Mesothelial cell of epicardium (in vitro differentiated cells): ENCODE measurements at regions not wholly inside any gene's neighbourhood (a gene's known extent, or its start where the extent isn't known, plus 50 kb on each side); places are given as distances from the start of the nearest gene placed in this dataset.
A peak's percentile ranks its signal among the peaks of the same experiment; 100 is the strongest.

ENCODE experiments used
- DNase-seq, 2 experiments: peaks; one replicate each; pipeline ENCODE4 v3.0.0; 2021; ENCODE audit warnings: low spot score in 2 of 2; ENCODE audit not compliant: unreplicated experiment in 2 of 2
- H3K27ac Mint-ChIP-seq: 2 replicates; pipeline ENCODE4 v1.8.0; 2021; ENCODE audit warnings: mixed read lengths
- H3K27me3 Mint-ChIP-seq: 2 replicates; pipeline ENCODE4 v1.8.0; 2021; ENCODE audit warnings: low read depth, mixed read lengths
- H3K36me3 Mint-ChIP-seq: 2 replicates; pipeline ENCODE4 v1.8.0; 2021; ENCODE audit warnings: mixed read lengths
- H3K4me1 Mint-ChIP-seq: 2 replicates; pipeline ENCODE4 v1.8.0; 2021; ENCODE audit warnings: mixed read lengths
- H3K4me3 Mint-ChIP-seq: 2 replicates; pipeline ENCODE4 v1.8.0; 2021; ENCODE audit warnings: mild to moderate bottlenecking, moderate library complexity, mixed read lengths
- H3K9me3 Mint-ChIP-seq: 2 replicates; pipeline ENCODE4 v1.8.0; 2021; ENCODE audit warnings: mixed read lengths
- CTCF ChIP-seq: fragments of 200-600 bp; sonication (generic); IDR thresholded peaks from one replicate; pipeline ENCODE4 v1.5.0; 2021; ENCODE audit warnings: antibody characterized with exemption; ENCODE audit not compliant: unreplicated experiment

- DNase-seq: no peak
- peaks cover 3% of the 10 kb centered on the region for H3K36me3 Mint-ChIP-seq
- peak overlapping the region; percentile 23 for H3K27ac Mint-ChIP-seq
- H3K27me3 Mint-ChIP-seq: no peaks in the 10 kb centered on the region
- peaks cover 59% of the 10 kb centered on the region for H3K4me1 Mint-ChIP-seq
- H3K9me3 Mint-ChIP-seq: peaks cover 16% of the 10 kb centered on the region
- no peak overlapping the region for H3K4me3 Mint-ChIP-seq
- no peak for TF ChIP-seq CTCF
These were observed 102.6 kb upstream of the PDE5A start for GRCh38 chr4:119731146-119731742.

- no peak for DNase-seq
- no peak overlapping the region for H3K4me3 Mint-ChIP-seq
- peak overlapping the region; percentile 94 for H3K27ac Mint-ChIP-seq
- no peaks in the 10 kb centered on the region for H3K27me3 Mint-ChIP-seq
- peaks cover 3% of the 10 kb centered on the region for H3K36me3 Mint-ChIP-seq
- H3K4me1 Mint-ChIP-seq: peaks cover 65% of the 10 kb centered on the region
- no peak for TF ChIP-seq CTCF
- H3K9me3 Mint-ChIP-seq: peaks cover 16% of the 10 kb centered on the region
These were observed 102.0 kb upstream of the PDE5A start for GRCh38 chr4:119730671-119730950.

DNA sequence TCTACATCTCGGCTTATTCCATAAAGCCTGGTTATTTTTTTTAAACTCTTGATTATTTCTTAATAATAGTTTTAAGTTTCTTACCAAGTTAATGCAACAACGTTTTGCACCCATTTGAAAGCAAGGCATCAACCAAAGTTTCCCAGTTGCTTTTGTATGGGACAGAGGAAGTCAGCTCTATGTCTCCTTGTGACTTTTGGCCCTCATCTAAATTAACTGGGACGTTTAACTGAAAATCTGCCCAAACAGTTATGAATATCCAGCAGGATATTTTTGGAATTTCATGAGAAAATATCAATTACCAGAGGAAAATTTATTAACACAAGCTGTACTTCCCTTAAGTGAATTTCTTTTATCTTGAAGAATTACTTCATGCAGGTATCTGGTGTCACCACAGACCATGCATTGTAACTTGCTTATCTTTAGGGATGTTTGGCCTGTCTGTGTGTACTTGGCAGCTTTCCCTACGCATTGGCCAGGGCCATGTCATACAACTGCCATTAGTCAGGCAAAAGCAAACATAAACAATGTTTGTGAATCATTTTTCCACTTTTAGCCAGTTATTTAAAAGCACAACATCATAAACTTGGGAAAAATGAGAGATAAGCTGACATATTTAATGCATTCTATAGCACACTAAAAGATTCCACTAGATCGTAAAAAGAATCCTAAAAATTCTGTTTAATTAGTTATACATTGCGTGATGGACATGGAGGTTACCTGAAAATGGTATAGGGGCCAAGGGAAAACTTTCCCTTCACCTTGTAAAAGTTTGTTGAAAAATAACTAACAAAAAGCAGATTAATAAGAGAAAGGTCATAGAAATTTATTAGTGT is 101.4 kb upstream of the PDE5A start:
- Mint-ChIP-seq H3K27ac (peak overlapping the region; percentile 94), H3K4me3 (no peak overlapping the region), H3K4me1 (peaks cover 61% of the 10 kb centered on the region), H3K9me3 (peaks cover 16% of the 10 kb centered on the region), H3K36me3 (peaks cover 3% of the 10 kb centered on the region), H3K27me3 (no peaks in the 10 kb centered on the region)
- DNase-seq: no peak
- no peak for TF ChIP-seq CTCF

DNA sequence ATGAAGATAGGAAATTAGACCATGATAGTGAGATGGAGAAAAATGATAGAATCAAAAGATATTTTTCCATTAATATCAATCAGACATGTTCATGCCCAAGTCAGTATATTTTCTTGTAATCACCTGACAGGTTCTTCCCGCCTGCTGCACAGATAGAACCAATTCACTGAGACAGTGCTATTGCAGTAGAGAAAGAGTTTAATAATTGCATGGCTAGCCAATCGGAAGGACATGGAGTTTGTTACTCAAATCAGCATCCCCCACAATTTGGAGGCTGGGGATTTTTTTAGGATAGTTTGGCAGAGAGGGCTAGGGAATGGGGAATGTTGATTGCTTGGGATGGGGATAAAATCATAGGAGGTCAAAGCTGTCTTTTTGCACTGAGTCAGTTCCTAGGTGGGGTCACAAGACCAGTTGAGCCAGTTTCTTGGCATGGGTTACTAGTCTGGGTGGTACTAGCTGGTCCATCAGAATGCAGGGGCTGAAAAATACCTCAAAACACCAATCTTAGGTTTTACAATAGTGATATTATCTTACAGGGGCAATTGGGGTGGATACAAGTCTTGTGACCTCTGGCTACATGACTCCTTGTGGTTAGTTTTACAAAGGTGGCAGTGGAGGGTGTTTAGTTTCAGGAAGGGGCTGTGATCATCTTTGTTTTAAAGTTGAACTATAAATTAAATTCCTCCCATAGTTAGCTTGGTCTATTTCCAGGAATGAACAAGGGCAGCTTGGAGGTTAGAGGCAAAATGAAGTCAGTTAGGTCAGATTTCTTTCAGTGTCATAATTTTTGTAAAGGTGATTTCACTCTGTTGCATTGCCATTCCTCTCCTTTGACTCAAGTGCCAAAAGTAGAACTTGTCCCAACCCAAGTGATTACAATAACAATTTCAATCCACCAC is 100.3 kb upstream of the PDE5A start:
- Mint-ChIP-seq H3K9me3 (peaks cover 16% of the 10 kb centered on the region), H3K36me3 (peaks cover 3% of the 10 kb centered on the region), H3K27ac (no peak overlapping the region), H3K4me3 (no peak overlapping the region), H3K4me1 (peaks cover 52% of the 10 kb centered on the region), H3K27me3 (no peaks in the 10 kb centered on the region)
- DNase-seq: no peak
- no peak for TF ChIP-seq CTCF

DNA sequence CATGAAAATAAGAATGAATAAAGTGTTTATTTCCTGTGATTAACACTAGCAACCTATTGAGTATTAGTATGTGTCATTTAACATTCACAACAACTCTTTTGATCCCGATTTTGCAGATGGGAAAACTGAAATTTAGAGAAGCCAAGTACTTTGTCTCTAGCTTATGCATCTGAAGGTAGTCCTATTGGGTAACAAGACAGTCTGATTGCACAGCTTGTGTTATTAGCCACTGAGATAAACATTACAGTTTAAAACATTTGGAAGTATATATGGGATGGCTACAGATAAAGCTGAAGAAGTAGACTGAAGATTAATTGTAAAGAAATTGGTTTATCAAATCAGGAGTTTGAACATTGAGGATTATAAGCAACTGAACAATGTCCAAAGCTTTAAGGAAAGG is 99.6 kb upstream of the PDE5A start:
- H3K27me3 Mint-ChIP-seq: no peaks in the 10 kb centered on the region
- no peak overlapping the region for H3K27ac Mint-ChIP-seq
- H3K4me1 Mint-ChIP-seq: peaks cover 45% of the 10 kb centered on the region

More for the DNA sequence above, 99.6 kb upstream of the PDE5A start:
- H3K36me3 Mint-ChIP-seq: peaks cover 3% of the 10 kb centered on the region
- H3K4me3 Mint-ChIP-seq: no peak overlapping the region
- TF ChIP-seq CTCF: no peak
- no peak for DNase-seq
- peaks cover 11% of the 10 kb centered on the region for H3K9me3 Mint-ChIP-seq
